Muscle layer of duodenum (tissue), 2 donors: ENCODE measurements at regions not wholly inside any gene's neighbourhood (a gene's known extent, or its start where the extent isn't known, plus 50 kb on each side); places are given as distances from the start of the nearest gene placed in this dataset.
"Not testable (repeated sequence)": the region's sequence is repeated elsewhere in the genome, so short reads cannot be mapped to it uniquely, and the experiment has no call there.

Experiments
- H3K27ac ChIP-seq: one replicate; pipeline ENCODE4 v1.7.0; 2013; ENCODE audit warnings: mild to moderate bottlenecking, low read length
- H3K27me3 ChIP-seq: one replicate; pipeline ENCODE4 v1.7.0; 2013; ENCODE audit warnings: low read depth, mild to moderate bottlenecking, control low read depth, low read length
- H3K36me3 ChIP-seq, 2 donors: one replicate each; pipeline ENCODE4 v1.7.0; 2013; ENCODE audit warnings: low read length in 2 of 2, control low read depth in 1 of 2, mild to moderate bottlenecking in 1 of 2; ENCODE audit not compliant: insufficient read depth in 2 of 2, control insufficient read depth in 1 of 2
- H3K4me1 ChIP-seq, 2 donors: one replicate each; pipeline ENCODE4 v1.7.0; 2013; ENCODE audit warnings: low read length in 2 of 2, mild to moderate bottlenecking in 2 of 2, control low read depth in 1 of 2, moderate library complexity in 1 of 2; ENCODE audit not compliant: insufficient read depth in 2 of 2, control insufficient read depth in 1 of 2
- H3K4me3 ChIP-seq, 2 donors: one replicate each; pipeline ENCODE4 v1.7.0; 2013; ENCODE audit warnings: low read length in 2 of 2, low read depth in 1 of 2, mild to moderate bottlenecking in 1 of 2
- H3K9me3 ChIP-seq, 2 donors: one replicate each; pipeline ENCODE4 v1.7.0; 2013; ENCODE audit warnings: low read length in 2 of 2, control low read depth in 1 of 2, mild to moderate bottlenecking in 1 of 2; ENCODE audit not compliant: control insufficient read depth in 1 of 2
- donor health status: healthy.

DNA sequence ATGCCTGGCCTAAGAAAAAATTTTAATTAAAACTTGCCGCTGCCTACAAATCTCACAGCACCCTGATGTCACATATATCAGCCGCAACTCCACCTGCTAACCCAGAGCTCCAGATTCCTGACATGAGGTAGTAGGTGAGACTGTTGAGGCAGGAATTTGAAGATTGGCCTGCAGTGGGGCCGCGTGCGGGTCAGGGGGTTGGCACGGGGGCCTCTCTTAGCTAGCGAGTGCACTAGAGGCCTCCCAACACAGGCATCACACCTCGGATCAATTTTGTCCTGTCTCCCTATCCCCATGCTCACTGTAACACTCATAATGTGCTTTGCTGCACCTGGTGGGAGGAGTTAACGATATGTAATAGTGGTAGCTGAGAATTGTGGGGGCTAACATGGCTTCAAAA, 349.8 kb downstream of the CDC5L start:
- Histone ChIP-seq H3K36me3 (no peaks in the 10 kb centered on the region), H3K9me3 (no peaks in the 10 kb centered on the region), H3K27me3 (no peaks in the 10 kb centered on the region), H3K4me1 (peaks cover 5 to 17% of the 10 kb centered on the region in 2 donors), H3K27ac (no peak overlapping the region), H3K4me3 (no peak overlapping the region)

DNA sequence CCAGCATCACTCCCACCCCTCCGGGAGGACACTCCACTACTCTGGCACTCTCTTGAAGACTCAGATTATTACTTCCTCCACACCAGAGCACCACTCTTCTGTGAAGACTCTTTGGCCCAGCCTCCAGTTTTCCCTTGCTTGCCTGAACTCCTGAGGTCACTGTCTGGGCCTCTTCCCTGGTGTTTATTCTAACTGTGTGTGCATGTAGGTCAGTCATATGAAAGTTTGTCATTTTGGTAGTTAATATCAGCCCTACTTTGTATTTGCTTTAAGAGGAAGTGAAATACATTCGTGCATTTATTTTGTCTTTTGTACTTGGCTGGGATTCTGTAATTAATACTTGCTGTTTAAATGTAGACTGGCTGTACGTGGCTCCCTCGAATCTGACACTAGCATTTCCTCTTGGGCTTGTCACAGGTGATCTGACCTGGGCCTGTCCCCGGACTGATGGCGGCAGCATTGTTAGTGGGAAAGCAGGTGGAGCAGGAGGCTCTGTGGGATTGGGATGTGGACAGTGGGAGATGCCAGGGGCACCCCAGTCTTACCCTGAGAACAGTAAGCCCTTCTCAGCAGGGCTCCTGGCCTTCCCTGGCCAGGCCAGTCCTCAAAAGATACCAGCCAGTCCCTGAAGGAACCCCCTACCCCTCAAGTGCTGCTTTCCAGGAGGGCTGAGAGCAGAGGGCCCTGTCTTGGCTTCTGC, 350.5 kb downstream of the CDC5L start:
- no peak overlapping the region for H3K27ac ChIP-seq

DNA sequence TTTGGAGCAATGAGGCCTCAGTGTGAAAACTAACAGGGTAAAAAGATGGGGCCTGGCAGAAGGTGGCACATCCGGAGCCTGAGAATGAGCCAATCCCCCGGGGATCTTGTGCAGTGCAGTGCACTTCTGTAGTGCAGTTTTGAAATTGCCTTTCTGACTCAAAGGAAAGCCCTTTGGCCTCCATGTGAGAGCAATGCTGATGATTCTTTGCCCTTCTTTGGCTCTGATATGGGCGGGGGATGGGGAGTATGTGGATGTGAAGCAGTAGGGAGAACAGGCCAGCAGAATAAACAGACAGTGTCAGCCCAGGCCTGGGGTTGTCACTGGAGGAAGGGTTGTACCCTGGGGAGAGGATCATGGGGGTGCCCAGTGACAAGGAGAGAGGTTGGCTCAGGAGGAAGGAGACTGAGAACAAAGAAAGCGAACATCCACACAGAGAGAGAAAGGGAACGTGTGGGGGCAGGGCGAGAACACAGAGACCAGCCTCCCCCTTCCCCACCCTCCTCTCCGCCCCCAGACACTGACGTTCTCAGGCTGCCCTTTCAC, 351.2 kb downstream of the CDC5L start:
- Histone ChIP-seq H3K36me3 (no peaks in the 10 kb centered on the region), H3K9me3 (no peaks in the 10 kb centered on the region), H3K27me3 (no peaks in the 10 kb centered on the region), H3K27ac (no peak overlapping the region), H3K4me1 (peaks cover 5 to 17% of the 10 kb centered on the region in 2 donors), H3K4me3 (no peak overlapping the region)

More for the DNA sequence above, 350.5 kb downstream of the CDC5L start:
- Histone ChIP-seq H3K4me1 (peaks cover 5 to 17% of the 10 kb centered on the region in 2 donors), H3K36me3 (no peaks in the 10 kb centered on the region), H3K4me3 (no peak overlapping the region), H3K27me3 (no peaks in the 10 kb centered on the region), H3K9me3 (no peaks in the 10 kb centered on the region)

DNA sequence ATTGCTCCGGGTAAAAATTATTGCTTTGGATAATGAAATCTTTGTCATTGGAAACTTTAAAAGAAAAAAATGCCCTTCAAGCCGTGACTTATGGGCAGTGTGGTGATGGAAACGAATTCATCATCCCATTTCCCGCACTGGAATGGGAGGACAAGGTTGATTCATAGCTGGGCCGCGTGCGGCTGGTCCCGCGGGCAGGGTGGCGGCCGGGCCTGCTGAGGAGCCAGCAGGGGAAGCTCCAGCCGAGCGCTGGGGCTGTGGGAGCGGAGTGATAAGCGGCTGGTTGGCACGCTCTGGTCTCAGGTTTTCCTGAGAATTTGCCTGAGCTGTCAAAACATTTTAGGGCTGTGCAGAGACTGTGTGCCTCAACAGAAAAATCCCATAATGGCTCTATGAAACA, 351.7 kb downstream of the CDC5L start:
- H3K4me3 ChIP-seq: no peak overlapping the region
- no peaks in the 10 kb centered on the region for H3K9me3 ChIP-seq
- H3K27me3 ChIP-seq: no peaks in the 10 kb centered on the region
- peaks cover 2 to 17% of the 10 kb centered on the region in 2 donors for H3K4me1 ChIP-seq
- no peak overlapping the region for H3K27ac ChIP-seq
- no peaks in the 10 kb centered on the region for H3K36me3 ChIP-seq

DNA sequence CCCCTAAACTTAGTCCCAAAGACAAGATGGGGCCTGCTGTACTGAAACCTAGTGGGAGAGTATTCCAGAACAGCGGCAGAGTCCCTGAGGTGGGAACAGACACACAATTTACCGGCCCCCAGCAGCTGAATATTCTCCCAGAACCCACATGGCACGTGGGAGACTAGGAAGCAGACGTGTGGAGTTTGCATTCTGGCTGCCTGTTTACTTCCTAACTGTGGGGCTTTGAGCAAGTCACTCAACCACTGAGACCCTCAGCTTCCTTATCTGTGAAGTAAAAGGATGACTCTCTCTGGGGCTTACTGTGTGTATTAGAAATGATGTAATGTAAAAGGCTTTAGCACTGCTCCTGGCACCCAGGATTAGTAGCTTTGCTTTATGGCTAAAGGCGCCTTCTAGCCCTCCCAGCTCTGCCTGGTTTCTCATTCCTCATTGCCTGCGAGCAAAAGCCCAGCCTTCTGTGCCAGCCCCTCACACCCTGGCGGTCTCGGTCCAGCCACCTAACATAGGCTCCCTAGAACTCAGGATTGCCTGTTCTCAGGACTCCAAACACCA, 353.1 kb downstream of the CDC5L start:
- H3K4me3 ChIP-seq: no peak overlapping the region
- peaks cover 0 to 10% of the 10 kb centered on the region in 2 donors for H3K4me1 ChIP-seq

DNA sequence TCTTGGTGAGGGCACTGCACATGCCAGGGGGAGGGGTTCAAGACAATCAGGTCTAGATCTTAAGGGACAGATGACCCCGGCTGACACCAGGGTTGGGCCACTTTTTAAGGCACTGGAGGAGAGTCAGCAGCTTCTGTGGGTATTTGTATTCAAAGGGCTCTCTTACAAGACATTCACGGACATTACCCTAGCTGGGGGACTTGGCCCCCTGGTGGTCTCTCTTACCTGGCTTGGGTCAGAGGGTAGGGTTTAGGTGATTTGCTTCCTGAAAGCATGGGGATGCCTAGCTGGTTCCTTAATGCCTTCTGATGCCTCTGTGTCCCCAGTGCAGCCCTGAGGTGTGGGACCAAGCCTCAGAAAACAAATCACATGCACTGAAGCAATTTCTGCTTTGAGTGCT, 354.7 kb downstream of the CDC5L start:
- Histone ChIP-seq H3K27me3 (no peaks in the 10 kb centered on the region), H3K36me3 (no peaks in the 10 kb centered on the region), H3K4me1 (peaks cover 0 to 10% of the 10 kb centered on the region in 2 donors), H3K9me3 (peaks cover 0 to 4% of the 10 kb centered on the region in 2 donors), H3K27ac (no peak overlapping the region), H3K4me3 (no peak overlapping the region)

More for the DNA sequence above, 353.1 kb downstream of the CDC5L start:
- Histone ChIP-seq H3K9me3 (peaks cover 0 to 3% of the 10 kb centered on the region in 2 donors), H3K27me3 (no peaks in the 10 kb centered on the region), H3K36me3 (no peaks in the 10 kb centered on the region), H3K27ac (no peak overlapping the region)

DNA sequence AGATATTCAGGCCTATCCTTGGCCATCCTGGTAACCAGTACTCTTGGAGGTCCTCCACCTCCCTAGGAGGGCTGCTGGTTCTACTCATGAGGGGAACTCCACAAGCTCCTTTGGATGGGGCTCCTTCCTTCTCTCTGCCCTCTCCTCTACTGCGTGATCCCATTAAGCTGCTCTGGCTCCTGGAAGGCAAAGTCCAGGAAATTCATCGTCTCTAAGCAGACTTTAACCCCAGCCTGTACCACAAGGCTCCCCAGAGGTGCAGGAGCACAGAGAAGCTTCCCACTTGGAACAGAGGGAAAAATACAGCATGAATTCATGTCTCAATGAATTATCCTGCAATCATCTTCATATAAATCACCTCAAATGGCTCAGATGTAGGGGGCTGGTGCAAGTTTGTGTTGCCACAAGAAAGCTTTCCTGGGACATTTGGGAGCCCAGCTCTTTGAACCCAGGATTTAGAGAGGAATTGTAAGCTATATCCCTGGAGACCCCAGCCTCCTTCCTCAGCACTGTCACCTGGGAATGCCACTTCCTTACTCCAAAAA, 355.4 kb downstream of the CDC5L start:
- no peak overlapping the region for H3K27ac ChIP-seq
- no peaks in the 10 kb centered on the region for H3K36me3 ChIP-seq
- H3K9me3 ChIP-seq: peaks cover 0 to 4% of the 10 kb centered on the region in 2 donors
- no peak overlapping the region for H3K4me3 ChIP-seq
- no peaks in the 10 kb centered on the region for H3K27me3 ChIP-seq
- H3K4me1 ChIP-seq: peaks cover 0 to 10% of the 10 kb centered on the region in 2 donors

DNA sequence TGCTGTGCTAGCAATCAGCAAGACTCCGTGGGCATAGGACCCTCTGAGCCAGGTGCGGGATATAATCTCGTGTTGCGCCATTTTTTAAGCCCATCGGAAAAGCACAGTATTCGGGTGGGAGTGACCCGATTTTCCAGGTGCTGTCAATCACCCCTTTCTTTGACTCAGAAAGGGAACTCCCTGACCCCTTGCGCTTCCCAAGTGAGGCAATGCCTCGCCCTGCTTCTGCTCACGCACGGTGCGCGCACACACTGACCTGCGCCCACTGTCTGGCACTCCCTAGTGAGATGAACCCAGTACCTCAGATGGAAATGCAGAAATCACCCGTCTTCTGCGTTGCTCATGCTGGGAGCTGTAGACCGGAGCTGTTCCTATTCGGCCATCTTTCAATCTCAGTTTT, 372.6 kb downstream of the CDC5L start:
- H3K27me3 ChIP-seq, H3K4me1 ChIP-seq, H3K27ac ChIP-seq, H3K36me3 ChIP-seq, H3K4me3 ChIP-seq: not testable (repeated sequence)
- H3K9me3 ChIP-seq: peaks cover 11 to 17% of the 10 kb centered on the region in 2 donors

DNA sequence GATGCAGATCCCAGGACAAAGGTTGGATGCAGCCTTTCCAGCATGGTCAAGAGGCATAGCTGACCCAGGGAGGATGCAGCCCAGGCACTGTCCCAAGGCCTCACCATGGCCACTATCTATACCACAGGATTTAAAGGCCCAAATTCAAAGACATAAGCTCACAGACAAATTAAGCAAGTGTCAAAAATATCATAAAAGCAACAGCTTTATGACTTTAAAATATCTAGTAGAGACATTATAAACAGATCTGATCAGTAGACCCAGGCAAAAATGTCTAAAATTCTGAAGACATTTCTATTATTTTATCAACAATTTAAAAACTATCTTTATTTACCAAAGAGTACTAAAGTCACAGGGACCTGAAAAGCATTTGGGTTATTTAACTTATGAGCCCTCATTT, 373.5 kb downstream of the CDC5L start:
- no peaks in the 10 kb centered on the region for H3K27me3 ChIP-seq
- no peaks in the 10 kb centered on the region for H3K4me1 ChIP-seq
- H3K4me3 ChIP-seq: no peak overlapping the region
- H3K27ac ChIP-seq: no peak overlapping the region
- H3K36me3 ChIP-seq: no peaks in the 10 kb centered on the region
- peaks cover 11 to 17% of the 10 kb centered on the region in 2 donors for H3K9me3 ChIP-seq

DNA sequence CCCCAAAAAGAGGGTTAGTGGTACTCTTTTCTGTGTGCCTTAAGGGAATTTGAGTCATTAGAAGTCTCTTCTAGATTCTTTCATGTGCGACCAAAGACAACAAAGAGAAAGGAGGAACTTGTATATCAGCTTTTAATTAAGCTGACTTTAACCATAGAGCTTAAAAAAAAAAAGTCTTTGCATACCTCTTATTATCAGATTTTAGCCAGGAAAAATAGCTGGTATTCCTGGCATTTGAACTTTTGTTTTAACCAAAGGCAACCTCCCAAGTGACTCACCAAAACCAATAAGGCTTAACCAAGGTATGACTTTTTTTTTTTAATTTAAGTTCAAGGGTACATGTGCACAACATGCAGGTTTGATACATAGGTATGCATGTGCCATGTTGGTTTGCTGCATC, 375.0 kb downstream of the CDC5L start:
- Histone ChIP-seq H3K4me3 (no peak overlapping the region), H3K27me3 (no peaks in the 10 kb centered on the region), H3K9me3 (peaks cover 11 to 17% of the 10 kb centered on the region in 2 donors), H3K27ac (no peak overlapping the region), H3K36me3 (no peaks in the 10 kb centered on the region), H3K4me1 (no peaks in the 10 kb centered on the region)

DNA sequence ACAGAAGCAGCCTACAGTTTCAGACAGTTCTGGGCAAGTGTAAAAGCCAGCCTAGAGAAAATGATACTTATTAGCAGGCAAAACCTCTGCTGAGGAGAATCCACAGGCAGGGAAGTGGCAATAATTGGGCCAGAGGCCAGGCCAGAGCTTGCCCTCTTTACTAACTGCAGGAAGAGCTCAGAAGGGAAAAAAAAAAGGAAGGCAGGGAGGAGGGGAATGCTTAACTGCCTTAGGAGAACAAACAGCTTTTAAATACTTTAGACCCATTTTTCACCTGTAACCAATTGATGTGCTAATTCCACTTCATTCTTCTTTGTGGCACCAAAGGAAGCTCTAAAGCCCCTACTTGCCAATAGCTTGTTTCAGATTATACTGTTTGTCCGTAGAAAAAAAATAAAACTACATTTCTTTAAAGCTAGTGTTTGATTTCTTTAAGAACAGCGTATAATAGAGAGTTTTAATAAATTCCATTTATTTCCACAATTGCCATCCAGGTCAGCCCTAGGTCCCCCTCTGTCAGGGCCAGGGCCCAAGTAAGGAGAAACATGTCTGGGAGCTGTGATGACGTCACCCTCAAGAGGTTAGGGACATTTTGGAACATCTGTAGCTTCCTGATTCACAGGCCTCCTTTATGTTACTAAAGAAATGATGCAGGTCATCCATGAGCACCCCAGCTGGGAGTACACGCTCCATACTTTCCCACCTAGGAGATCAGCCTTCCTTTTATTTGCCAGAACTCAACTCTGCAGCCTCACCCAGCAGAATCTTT, 384.3 kb downstream of the CDC5L start:
- no peaks in the 10 kb centered on the region for H3K36me3 ChIP-seq
- no peak overlapping the region for H3K27ac ChIP-seq
- H3K9me3 ChIP-seq: no peaks in the 10 kb centered on the region
- H3K27me3 ChIP-seq: no peaks in the 10 kb centered on the region
- H3K4me3 ChIP-seq: no peak overlapping the region
- H3K4me1 ChIP-seq: no peaks in the 10 kb centered on the region
